Transverse colon (tissue), 4 donors: ENCODE measurements at regions not wholly inside any gene's neighbourhood (a gene's known extent, or its start where the extent isn't known, plus 50 kb on each side); places are given as distances from the start of the nearest gene placed in this dataset.

Source experiments
- DNase-seq: peaks from one replicate; pipeline ENCODE4 v3.0.0-alpha.2; 2019
- H3K27ac ChIP-seq, 4 donors: fragments of 200-600 bp; sonication (generic); 2 replicates each; pipeline ENCODE4 v1.5.1; 2016 to 2018; ENCODE audit warnings: inconsistent platforms in 4 of 4
- H3K27me3 ChIP-seq: fragments of 200-600 bp; sonication (generic); 2 replicates; pipeline ENCODE4 v1.5.1; 2017; ENCODE audit warnings: inconsistent platforms
- H3K36me3 ChIP-seq, 4 donors: fragments of 200-600 bp; sonication (generic); 2 replicates each; pipeline ENCODE4 v1.5.1; 2017 to 2019; ENCODE audit warnings: inconsistent platforms in 4 of 4
- H3K4me1 ChIP-seq, 4 donors: fragments of 200-600 bp; sonication (generic); 2 replicates each; pipeline ENCODE4 v1.5.1; 2017 to 2020; ENCODE audit warnings: inconsistent platforms in 4 of 4
- H3K4me3 ChIP-seq, 4 donors: fragments of 200-600 bp; sonication (generic); 1 replicate in 1 of 4; 2 replicates in 3 of 4; pipeline versions ENCODE4 v1.5.1 to v1.6.1; 2017 to 2019; ENCODE audit warnings: inconsistent platforms in 4 of 4
- H3K9me3 ChIP-seq, 2 donors: fragments of 200-600 bp; sonication (generic); 2 replicates each; pipeline ENCODE4 v1.5.1; 2017 to 2019; ENCODE audit warnings: inconsistent platforms in 2 of 2
- EP300 ChIP-seq: sonication (generic); formaldehyde crosslinking; IDR thresholded peaks from one replicate; pipeline ENCODE4 v1.6.1; 2017; ENCODE audit warnings: antibody characterized with exemption, low read depth
- POLR2A ChIP-seq: fragments of 450-650 bp; IDR thresholded peaks from one replicate; pipeline ENCODE4 v1.6.1; 2016; ENCODE audit warnings: antibody characterized with exemption, mild to moderate bottlenecking, moderate library complexity
- POLR2AphosphoS5 ChIP-seq, 3 donors: sonication (generic); formaldehyde crosslinking; IDR thresholded peaks; one replicate each; pipeline ENCODE4 v1.6.1; 2016; ENCODE audit warnings: antibody characterized with exemption in 3 of 3
- WGBS, 2 donors: methylation state at CpG; one replicate each; pipeline ENCODE4 v1.1.5; 2018; ENCODE audit warnings: low coverage in 1 of 2; 5-methylcytosine and 5-hydroxymethylcytosine counted together
- in situ Hi-C, 4 donors: fragments of 200-750 bp; cut with MboI; loops; one replicate each; pipeline versions ENCODE4 v1.15.0 to v1.15.1; 2017; ENCODE audit warnings: low sequenced_read_pairs in 3 of 4, low pct_ligation_motif_present in 1 of 4, low pct_unique_long_range_greater_than_20kb in 1 of 4
- intact Hi-C: fragments of 100-400 bp; cut with DNase I; formaldehyde crosslinking; loops from one replicate; pipeline ENCODE4 v1.15.1; 2023; ENCODE audit warnings: low total_unique reads
- TF ChIP-seq, protein P1 (sequence below), 5 experiments: fragments of 200-600 bp in 3 of 5; fragments of 450-650 bp in 2 of 5; sonication (generic) in 3 of 5; IDR thresholded peaks; 1 replicate in 2 of 5; 2 replicates in 3 of 5; pipeline ENCODE4 v1.5.1; 2016 to 2017; ENCODE audit warnings: antibody characterized with exemption in 5 of 5, inconsistent platforms in 3 of 5, mild to moderate bottlenecking in 2 of 5, moderate library complexity in 1 of 5

DNA sequence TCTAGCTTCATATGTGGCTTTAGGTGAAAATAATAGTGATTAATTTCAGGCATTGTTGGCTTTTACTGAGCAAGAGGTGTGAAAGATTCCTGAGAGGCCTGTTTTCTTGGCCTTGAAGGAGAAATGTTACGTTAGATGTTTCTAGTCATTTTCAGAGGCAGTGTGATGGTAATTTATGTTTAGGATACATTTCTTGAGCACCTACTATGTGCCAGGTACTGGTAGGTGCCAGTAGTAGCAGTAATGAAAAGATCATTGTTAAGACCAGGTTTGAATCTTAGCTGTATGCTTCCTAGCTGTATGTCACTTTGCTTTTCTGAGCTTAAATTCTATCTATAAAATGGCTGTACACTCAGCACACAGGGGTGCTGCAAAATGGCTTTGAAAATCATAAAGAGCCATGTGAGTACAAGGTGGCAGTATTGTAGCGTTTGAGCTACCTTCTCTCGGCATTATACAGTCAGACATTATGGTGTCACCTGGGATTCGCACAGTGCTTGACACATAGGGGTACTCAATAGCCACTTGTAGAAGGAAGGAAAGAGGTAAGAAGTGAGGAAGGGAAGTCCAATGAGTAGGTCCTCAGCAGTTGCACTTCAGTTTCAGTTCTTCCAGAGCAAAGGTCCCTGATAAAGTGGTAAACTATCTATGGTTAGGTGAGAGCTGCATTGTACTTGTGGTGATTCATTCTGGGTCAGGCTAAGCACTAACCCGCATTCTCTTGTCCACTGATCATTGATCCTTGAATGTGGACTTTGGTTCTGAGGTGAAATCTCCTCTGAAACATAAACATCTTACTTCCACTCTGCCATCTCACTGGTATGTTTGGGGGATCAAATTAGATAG is 166.5 kb upstream of the NR3C1 start:
- Histone ChIP-seq H3K27ac (peak overlapping the region in 1 of 4 donors; percentile 21), H3K36me3 (no peaks in the 10 kb centered on the region), H3K9me3 (no peaks in the 10 kb centered on the region), H3K4me3 (no peak overlapping the region), H3K27me3 (no peaks in the 10 kb centered on the region), H3K4me1 (peaks cover 0 to 3% (median 0%) of the 10 kb centered on the region in 4 donors)
- 84 to 97% methylated on average over 5 of the region's 5 CpGs for WGBS, 2 donors
- DNase-seq = no peak
- intact Hi-C loops (no loop called here), in situ Hi-C loops (no loop called here)
- TF ChIP-seq EP300 = no peak
- no peak for TF ChIP-seq POLR2A
- peak in 1 of 3 donors; percentile 14 for TF ChIP-seq POLR2AphosphoS5 (IDR thresholded peaks at IDR 0.05)

DNA sequence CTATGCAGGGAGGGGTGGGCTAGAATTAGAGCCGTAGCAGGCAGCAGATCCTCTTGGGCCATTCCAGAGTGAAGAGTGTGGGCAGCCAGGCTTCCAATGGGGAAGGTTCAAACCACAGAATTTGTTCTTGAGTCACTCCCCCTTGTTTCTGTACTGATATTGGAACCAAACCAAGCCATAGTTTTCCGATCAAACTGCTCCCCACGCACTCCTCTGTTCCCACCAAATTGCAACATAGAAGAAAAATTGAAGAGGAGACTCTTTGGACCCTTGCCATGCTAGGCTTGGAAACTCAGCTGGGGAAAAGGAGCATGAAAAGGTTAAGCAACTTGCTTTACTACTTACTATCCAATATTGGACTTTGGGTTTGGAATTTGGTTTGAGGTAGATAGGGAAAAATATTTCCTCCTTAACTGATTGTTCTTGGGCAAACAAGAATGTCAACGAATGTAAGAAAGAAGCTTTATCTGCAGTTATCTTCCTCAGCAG is 165.8 kb upstream of the NR3C1 start:
- 68 to 76% methylated on average over 3 to 4 of the region's 4 CpGs for WGBS, 2 donors
- intact Hi-C loops (no loop called here), in situ Hi-C loops (no loop called here)
- Histone ChIP-seq H3K36me3 (no peaks in the 10 kb centered on the region), H3K27me3 (no peaks in the 10 kb centered on the region), H3K9me3 (no peaks in the 10 kb centered on the region), H3K27ac (peak overlapping the region in 1 of 4 donors; percentile 21), H3K4me3 (no peak overlapping the region), H3K4me1 (peaks cover 0 to 3% (median 0%) of the 10 kb centered on the region in 4 donors)
- TF ChIP-seq POLR2A = no peak
- no peak for DNase-seq

DNA sequence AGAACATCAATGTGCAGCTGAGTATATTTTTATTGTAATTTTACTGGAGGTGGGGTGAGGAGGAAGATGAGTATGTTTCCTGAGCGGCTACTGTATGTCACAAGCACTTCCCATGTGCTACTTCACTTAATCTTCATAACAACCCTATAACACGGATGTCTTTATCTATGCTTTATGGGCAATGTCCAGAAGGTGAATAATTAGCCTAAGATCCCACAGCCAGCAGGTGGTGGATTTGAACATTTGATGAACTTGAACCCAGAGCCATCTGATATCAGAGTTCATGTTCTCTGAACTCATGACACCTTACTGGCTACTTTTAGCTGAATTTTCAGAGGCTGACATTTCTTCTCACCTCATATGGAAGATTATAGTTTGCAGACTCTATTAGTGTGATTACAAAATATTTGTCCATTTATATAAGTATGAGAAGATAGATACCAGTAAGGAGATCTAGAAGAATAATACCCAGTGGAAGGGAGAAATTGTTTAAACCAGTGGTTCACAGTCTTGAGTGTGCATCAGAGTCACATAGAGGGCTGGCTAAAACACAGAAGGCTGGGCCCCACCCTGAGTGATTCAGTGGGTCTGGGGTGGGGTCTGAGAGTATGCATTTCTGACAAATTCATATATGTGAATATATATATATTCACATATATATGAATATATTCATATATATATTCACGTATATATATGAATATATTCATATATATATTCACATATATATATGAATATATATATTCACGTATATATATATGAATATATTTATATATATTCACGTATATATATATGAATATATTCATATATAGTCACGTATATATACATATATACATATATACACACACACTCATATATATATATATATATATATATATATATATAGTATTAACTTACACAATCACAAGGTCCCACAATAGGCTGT is 164.4 kb upstream of the NR3C1 start:
- Histone ChIP-seq H3K27ac (no peak overlapping the region), H3K4me3 (no peak overlapping the region), H3K27me3 (no peaks in the 10 kb centered on the region), H3K4me1 (peaks cover 0 to 3% (median 0%) of the 10 kb centered on the region in 4 donors), H3K9me3 (no peaks in the 10 kb centered on the region), H3K36me3 (no peaks in the 10 kb centered on the region)
- intact Hi-C loops (no loop called here), in situ Hi-C loops (no loop called here)
- no peak for DNase-seq
- TF ChIP-seq POLR2A (no peak), POLR2AphosphoS5 (IDR thresholded peaks at IDR 0.05) (no peak), EP300 (no peak)
- TF ChIP-seq, protein P1, sequence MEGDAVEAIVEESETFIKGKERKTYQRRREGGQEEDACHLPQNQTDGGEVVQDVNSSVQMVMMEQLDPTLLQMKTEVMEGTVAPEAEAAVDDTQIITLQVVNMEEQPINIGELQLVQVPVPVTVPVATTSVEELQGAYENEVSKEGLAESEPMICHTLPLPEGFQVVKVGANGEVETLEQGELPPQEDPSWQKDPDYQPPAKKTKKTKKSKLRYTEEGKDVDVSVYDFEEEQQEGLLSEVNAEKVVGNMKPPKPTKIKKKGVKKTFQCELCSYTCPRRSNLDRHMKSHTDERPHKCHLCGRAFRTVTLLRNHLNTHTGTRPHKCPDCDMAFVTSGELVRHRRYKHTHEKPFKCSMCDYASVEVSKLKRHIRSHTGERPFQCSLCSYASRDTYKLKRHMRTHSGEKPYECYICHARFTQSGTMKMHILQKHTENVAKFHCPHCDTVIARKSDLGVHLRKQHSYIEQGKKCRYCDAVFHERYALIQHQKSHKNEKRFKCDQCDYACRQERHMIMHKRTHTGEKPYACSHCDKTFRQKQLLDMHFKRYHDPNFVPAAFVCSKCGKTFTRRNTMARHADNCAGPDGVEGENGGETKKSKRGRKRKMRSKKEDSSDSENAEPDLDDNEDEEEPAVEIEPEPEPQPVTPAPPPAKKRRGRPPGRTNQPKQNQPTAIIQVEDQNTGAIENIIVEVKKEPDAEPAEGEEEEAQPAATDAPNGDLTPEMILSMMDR (IDR thresholded peaks at IDR 0.05) = no peak
- WGBS, 2 donors = 85 to 90% methylated on average over 4 to 6 of the region's 6 CpGs

DNA sequence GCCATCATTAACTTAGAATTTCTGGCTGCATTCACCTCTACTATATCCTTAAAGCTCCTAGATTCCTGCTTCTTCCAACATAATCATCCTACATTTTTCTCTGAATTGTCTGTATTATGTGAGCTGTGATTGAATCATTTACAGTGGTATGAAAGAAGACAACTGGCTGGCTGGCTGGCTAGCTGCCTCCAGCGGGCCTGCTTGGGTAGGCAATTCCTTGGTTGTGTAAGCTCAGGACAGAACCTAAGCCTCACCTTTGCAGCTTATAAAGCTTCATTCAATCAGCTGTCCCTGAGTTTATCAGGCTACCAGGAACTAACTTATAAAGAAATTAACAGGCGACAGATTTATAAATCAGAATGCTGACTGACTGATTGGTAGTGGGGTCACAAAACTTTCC is 162.7 kb upstream of the NR3C1 start:
- no peaks in the 10 kb centered on the region for H3K27me3 ChIP-seq
- no peak overlapping the region for H3K27ac ChIP-seq
- no peaks in the 10 kb centered on the region for H3K9me3 ChIP-seq
- TF ChIP-seq, protein P1 (IDR thresholded peaks at IDR 0.05) = no peak
- TF ChIP-seq POLR2A (no peak), POLR2AphosphoS5 (IDR thresholded peaks at IDR 0.05) (no peak), EP300 (no peak)
- H3K36me3 ChIP-seq = no peaks in the 10 kb centered on the region
- H3K4me3 ChIP-seq = no peak overlapping the region
- peaks cover 0 to 3% (median 0%) of the 10 kb centered on the region in 4 donors for H3K4me1 ChIP-seq
- in situ Hi-C loops = no loop called here
- 80 to 93% methylated on average over 1 to 2 of the region's 2 CpGs for WGBS, 2 donors
- DNase-seq = no peak
- intact Hi-C loops = no loop called here

DNA sequence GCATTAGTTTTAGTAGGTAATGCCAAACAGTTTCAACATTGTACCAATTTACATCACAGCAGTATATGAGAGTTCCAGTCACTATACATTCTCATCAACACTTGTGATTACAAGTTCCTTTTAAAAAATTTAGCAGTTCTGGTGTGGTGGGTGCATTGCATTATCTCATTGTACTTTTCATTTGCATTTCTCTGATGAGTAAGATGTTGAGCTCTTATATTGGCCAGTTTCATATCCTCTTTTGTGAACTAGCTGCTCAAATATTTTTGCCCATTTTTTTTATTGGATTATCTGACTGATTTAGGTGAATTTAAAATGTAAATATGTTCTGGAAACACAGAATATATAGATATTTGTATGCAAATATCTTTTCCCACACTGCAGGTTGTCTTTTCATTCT is 160.9 kb upstream of the NR3C1 start:
- no peaks in the 10 kb centered on the region for H3K27me3 ChIP-seq
- no peaks in the 10 kb centered on the region for H3K36me3 ChIP-seq
- DNase-seq = no peak
- peaks cover 0 to 1% (median 0%) of the 10 kb centered on the region in 4 donors for H3K4me1 ChIP-seq
- no peaks in the 10 kb centered on the region for H3K9me3 ChIP-seq
- TF ChIP-seq POLR2A = no peak
- TF ChIP-seq POLR2AphosphoS5 (IDR thresholded peaks at IDR 0.05) = no peak
- TF ChIP-seq EP300 = no peak
- TF ChIP-seq, protein P1 (IDR thresholded peaks at IDR 0.05) = no peak
- H3K4me3 ChIP-seq = no peak overlapping the region
- H3K27ac ChIP-seq = no peak overlapping the region
- in situ Hi-C loops = no loop called here
- intact Hi-C loops = loop anchor here (5.0 kb wide), 1 partner anchor 1397 kb away; no protein-coding TSS in a partner anchor
